ENCODE measurements at regions not wholly inside any gene's neighbourhood (a gene's known extent, or its start where the extent isn't known, plus 50 kb on each side); places are given as distances from the start of the nearest gene placed in this dataset.

DNA sequence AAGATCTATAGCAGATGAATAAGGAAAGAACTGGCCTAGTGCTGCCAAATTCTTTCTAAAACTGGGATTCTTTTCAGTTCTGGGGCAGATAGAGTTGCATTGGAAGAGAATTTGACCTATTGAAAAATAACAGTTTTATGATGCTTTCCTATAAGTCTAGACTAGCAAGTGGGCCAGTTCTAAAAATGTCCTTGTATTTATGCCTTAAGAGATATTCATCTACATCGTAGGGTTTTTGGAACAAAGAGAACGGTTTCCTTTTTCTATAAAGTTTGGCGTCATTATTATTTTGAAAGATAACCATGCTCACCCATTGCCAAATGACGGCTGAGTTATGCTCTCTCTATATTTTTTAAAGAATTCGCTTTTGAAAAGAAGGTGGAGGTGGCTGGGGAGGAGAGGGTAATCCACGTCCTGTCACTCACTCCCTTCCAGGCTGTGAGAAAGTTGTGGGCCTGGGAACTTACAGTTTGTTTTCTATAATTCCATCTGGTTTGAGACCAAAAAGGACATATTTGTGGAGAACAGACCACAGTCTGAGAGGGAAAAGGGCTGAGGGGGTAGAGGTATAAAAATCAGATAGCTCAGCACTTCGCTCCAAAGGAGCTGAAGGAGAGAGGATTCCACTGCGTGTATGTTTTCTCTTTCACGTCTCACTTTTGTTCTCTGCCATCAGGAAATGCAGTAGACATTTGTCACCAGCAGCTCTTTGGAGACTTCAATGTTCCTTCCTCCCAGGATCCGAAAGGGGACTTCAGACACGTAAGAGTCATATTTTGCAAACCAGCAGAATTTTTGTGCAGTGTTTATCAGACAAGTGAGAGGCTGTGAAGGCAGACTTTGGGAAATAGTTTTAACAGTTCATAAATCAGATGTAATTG is 281.9 kb upstream of the FN1 start:
- H3K27ac ChIP-seq, result no peak overlapping the region
- no peaks in the 10 kb centered on the region for H3K27me3 ChIP-seq (replicated peaks; ENCODE audit: insufficient read depth)
- no peaks in the 10 kb centered on the region for H3K4me1 ChIP-seq (replicated peaks)
- no peaks in the 10 kb centered on the region for H3K36me3 ChIP-seq
- H3K9me3 ChIP-seq, result no peaks in the 10 kb centered on the region
- TF ChIP-seq POLR2AphosphoS5 (IDR thresholded peaks at IDR 0.05) (no peak), POLR2A (IDR thresholded peaks at IDR 0.05) (no peak), CTCF (IDR thresholded peaks at IDR 0.05) (no peak)
- DNase-seq (ENCODE audit: low spot score), result no peak
- intact Hi-C loops (cut with DNase I), result no loop called here
- 32% methylated on average over 11 of the region's 11 CpGs for WGBS
- H3K4me3 ChIP-seq, result no peak overlapping the region

- H3K4me1 ChIP-seq (replicated peaks), result no peaks in the 10 kb centered on the region
- TF ChIP-seq CTCF (IDR thresholded peaks at IDR 0.05), result no peak
- no peak for TF ChIP-seq POLR2AphosphoS5 (IDR thresholded peaks at IDR 0.05)
- no peak for TF ChIP-seq POLR2A (IDR thresholded peaks at IDR 0.05)
- WGBS, result 94% methylated on average over 6 of the region's 6 CpGs
- DNase-seq (ENCODE audit: low spot score), result no peak
- no peak overlapping the region for H3K4me3 ChIP-seq
- H3K27me3 ChIP-seq (replicated peaks; ENCODE audit: insufficient read depth), result no peaks in the 10 kb centered on the region
- intact Hi-C loops (cut with DNase I), result no loop called here
- H3K9me3 ChIP-seq, result no peaks in the 10 kb centered on the region
- H3K27ac ChIP-seq, result no peak overlapping the region
- H3K36me3 ChIP-seq, result no peaks in the 10 kb centered on the region
Observed at GRCh38 chr2:215716956-215717355, 281.1 kb upstream of the FN1 start.

- H3K4me1 ChIP-seq (replicated peaks), result no peaks in the 10 kb centered on the region
- 24% methylated on average over 2 of the region's 2 CpGs for WGBS
Observed at GRCh38 chr2:215712871-215713790, 277.3 kb upstream of the FN1 start.

DNA sequence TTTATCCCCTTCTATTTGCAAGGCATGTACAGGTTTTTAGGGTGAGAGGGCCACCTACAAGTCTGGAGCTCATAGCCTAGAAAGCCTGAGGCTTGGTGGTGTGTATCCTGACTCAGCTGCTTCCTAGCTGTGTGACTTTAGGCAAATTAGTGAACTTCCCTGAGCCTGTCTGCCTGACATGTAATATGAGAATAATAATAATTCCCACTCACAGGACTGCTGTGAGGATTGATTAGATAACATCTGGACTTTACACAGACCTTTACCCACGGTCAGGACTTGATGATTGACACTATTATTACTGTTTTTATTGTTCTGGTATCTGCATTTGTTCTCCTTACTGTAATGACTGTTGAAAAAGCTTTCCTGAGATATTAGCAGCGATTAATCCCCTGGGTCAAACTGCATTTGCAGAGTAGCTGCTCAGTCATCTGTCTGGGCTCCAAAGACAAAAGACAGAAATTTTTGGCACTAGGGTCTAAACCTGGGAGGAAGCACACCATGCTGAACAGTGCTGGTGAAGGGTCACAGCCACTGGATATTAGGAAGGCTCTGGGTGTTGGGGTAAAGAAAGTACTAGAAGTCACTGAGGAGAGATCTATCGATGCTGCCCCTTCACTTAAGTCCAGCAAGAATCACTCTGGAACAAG is 276.5 kb upstream of the FN1 start:
- 41% methylated on average over 3 of the region's 3 CpGs for WGBS
- TF ChIP-seq POLR2A (IDR thresholded peaks at IDR 0.05), result no peak
- TF ChIP-seq CTCF (IDR thresholded peaks at IDR 0.05), result no peak
- no peak for TF ChIP-seq POLR2AphosphoS5 (IDR thresholded peaks at IDR 0.05)
- intact Hi-C loops (cut with DNase I), result loop anchor here (5.0 kb wide), 1 partner anchor 90 kb away; no protein-coding TSS in a partner anchor

More at GRCh38 chr2:215712871-215713790, 277.3 kb upstream of the FN1 start:
- H3K9me3 ChIP-seq, result no peaks in the 10 kb centered on the region
- TF ChIP-seq POLR2AphosphoS5 (IDR thresholded peaks at IDR 0.05) (no peak), POLR2A (IDR thresholded peaks at IDR 0.05) (no peak), CTCF (IDR thresholded peaks at IDR 0.05) (no peak)
- intact Hi-C loops (cut with DNase I), result loop anchor here (5.0 kb wide), 1 partner anchor 91 kb away; no protein-coding TSS in a partner anchor
- no peaks in the 10 kb centered on the region for H3K36me3 ChIP-seq
- H3K4me3 ChIP-seq, result no peak overlapping the region
- peak overlapping the region in 1 of 2 donors; percentile 33 for H3K27ac ChIP-seq
- no peaks in the 10 kb centered on the region for H3K27me3 ChIP-seq (replicated peaks; ENCODE audit: insufficient read depth)
- DNase-seq (ENCODE audit: low spot score), result no peak

More for the DNA sequence above, 276.5 kb upstream of the FN1 start:
- Histone ChIP-seq H3K9me3 (no peaks in the 10 kb centered on the region), H3K4me1 (replicated peaks) (no peaks in the 10 kb centered on the region), H3K4me3 (no peak overlapping the region), H3K27ac (peak overlapping the region in 1 of 2 donors; percentile 33), H3K27me3 (replicated peaks; ENCODE audit: insufficient read depth) (no peaks in the 10 kb centered on the region), H3K36me3 (no peaks in the 10 kb centered on the region)
- no peak for DNase-seq (ENCODE audit: low spot score)
